OCI-LY1 (cell line): ENCODE measurements at regions not wholly inside any gene's neighbourhood (a gene's known extent, or its start where the extent isn't known, plus 50 kb on each side); places are given as distances from the start of the nearest gene placed in this dataset.

ENCODE experiments used
- H2AFZ ChIP-seq: fragments of 200-600 bp; sonication (generic), shearing (Covaris generic); 2 replicates; pipeline ENCODE4 v1.6.0; 2014; ENCODE audit warnings: antibody characterized with exemption, mild to moderate bottlenecking, low read length
- H3F3A ChIP-seq: fragments of 200-600 bp; sonication (generic), shearing (Covaris generic); 2 replicates; pipeline ENCODE4 v1.6.0; 2014; ENCODE audit warnings: mild to moderate bottlenecking, antibody characterized with exemption, low read length, moderate library complexity; ENCODE audit not compliant: insufficient read depth
- H3K27ac ChIP-seq: fragments of 200-600 bp; sonication (generic); 2 replicates; pipeline ENCODE4 v1.5.1; 2014; ENCODE audit warnings: low read length, mixed run types, mild to moderate bottlenecking, low read depth; ENCODE audit not compliant: poor library complexity, severe bottlenecking
- H3K27me3 ChIP-seq: fragments of 200-600 bp; sonication (generic); 2 replicates; pipeline ENCODE4 v1.6.0; 2014; ENCODE audit warnings: antibody characterized with exemption, mild to moderate bottlenecking, low read length, moderate library complexity; ENCODE audit not compliant: insufficient read depth
- H3K36me3 ChIP-seq: fragments of 200-600 bp; sonication (generic); 2 replicates; pipeline ENCODE4 v1.6.1; 2014; ENCODE audit warnings: mild to moderate bottlenecking, antibody characterized with exemption, low read length, moderate library complexity, mixed read lengths; ENCODE audit not compliant: insufficient read depth
- H3K4me1 ChIP-seq: fragments of 200-600 bp; sonication (generic); 2 replicates; pipeline ENCODE4 v1.5.1; 2014; ENCODE audit warnings: mild to moderate bottlenecking, low read length, moderate library complexity; ENCODE audit not compliant: insufficient read depth, severe bottlenecking
- H3K4me2 ChIP-seq: fragments of 200-600 bp; sonication (generic), shearing (Covaris generic); 2 replicates; pipeline ENCODE4 v1.6.1; 2014; ENCODE audit warnings: low read length
- H3K4me3 ChIP-seq: fragments of 200-600 bp; sonication (generic); 2 replicates; pipeline ENCODE4 v1.5.1; 2014; ENCODE audit warnings: low read length, low read depth, mild to moderate bottlenecking, mixed read lengths; ENCODE audit not compliant: poor library complexity, severe bottlenecking
- H3K79me2 ChIP-seq: fragments of 200-600 bp; shearing (Covaris generic); 2 replicates; pipeline ENCODE4 v1.6.1; 2016; ENCODE audit warnings: mixed run types, low read length, mixed read lengths; ENCODE audit not compliant: insufficient read depth
- H3K9ac ChIP-seq: fragments of 200-600 bp; sonication (generic), shearing (Covaris generic); 2 replicates; pipeline ENCODE4 v1.6.1; 2014; ENCODE audit warnings: mild to moderate bottlenecking, low read length, mixed read lengths
- H3K9me2 ChIP-seq: fragments of 200-600 bp; sonication (generic), shearing (Covaris generic); 2 replicates; pipeline ENCODE4 v1.6.1; 2014; ENCODE audit warnings: low read depth, mild to moderate bottlenecking, low read length, mixed read lengths
- H3K9me3 ChIP-seq: fragments of 200-600 bp; shearing (Covaris generic); 2 replicates; pipeline ENCODE4 v1.6.1; 2014; ENCODE audit warnings: low read length, mixed read lengths
- H4K20me1 ChIP-seq: fragments of 200-600 bp; sonication (generic), shearing (Covaris generic); 2 replicates; pipeline ENCODE4 v1.6.0; 2016; ENCODE audit warnings: mild to moderate bottlenecking, low read length; ENCODE audit not compliant: insufficient read depth
- EZH2 ChIP-seq: fragments of 200-600 bp; sonication (generic), shearing (Covaris generic); IDR thresholded peaks from 2 replicates; pipeline ENCODE4 v1.8.0; 2017; ENCODE audit warnings: borderline replicate concordance, mixed run types, mild to moderate bottlenecking, antibody characterized with exemption, low read length, moderate library complexity, mixed read lengths
- TF ChIP-seq, protein P1 (sequence below): fragments of 200-600 bp; sonication (generic), shearing (Covaris generic); IDR thresholded peaks from 2 replicates; pipeline ENCODE4 v1.5.1; 2017; ENCODE audit warnings: mild to moderate bottlenecking, antibody characterized with exemption, low read length, moderate library complexity, mixed read lengths

DNA sequence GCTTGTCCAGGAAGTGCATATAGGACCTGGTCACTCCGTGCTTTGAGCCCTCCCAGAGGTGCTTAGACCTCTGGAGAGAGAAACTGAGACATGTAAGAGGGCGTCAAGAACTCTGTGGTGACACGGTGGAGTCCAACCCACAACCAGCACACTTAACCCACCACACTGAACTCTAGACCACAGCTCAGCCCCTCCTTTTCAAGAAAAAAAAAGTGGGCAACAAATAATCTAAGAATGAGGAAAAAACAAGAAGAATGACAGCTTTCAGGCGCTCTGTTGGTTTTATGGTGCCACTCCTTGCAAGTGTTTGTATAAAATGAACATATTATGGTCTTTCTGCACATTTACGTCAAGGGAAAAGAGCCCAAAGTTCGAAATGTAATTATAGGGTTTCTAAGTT lies 50.2 kb upstream of the SNAPC3 start:
- Histone ChIP-seq H3K9me2 (no peaks in the 10 kb centered on the region), H3K79me2 (no peaks in the 10 kb centered on the region), H3K27me3 (no peaks in the 10 kb centered on the region), H3K9me3 (no peaks in the 10 kb centered on the region), H4K20me1 (no peaks in the 10 kb centered on the region), H3K4me1 (no peaks in the 10 kb centered on the region), H2AFZ (no peak overlapping the region), H3K36me3 (no peaks in the 10 kb centered on the region), H3K27ac (no peak overlapping the region), H3K4me2 (no peak overlapping the region), H3F3A (no peaks in the 10 kb centered on the region), H3K4me3 (no peak overlapping the region), H3K9ac (no peak overlapping the region)
- TF ChIP-seq, protein P1, sequence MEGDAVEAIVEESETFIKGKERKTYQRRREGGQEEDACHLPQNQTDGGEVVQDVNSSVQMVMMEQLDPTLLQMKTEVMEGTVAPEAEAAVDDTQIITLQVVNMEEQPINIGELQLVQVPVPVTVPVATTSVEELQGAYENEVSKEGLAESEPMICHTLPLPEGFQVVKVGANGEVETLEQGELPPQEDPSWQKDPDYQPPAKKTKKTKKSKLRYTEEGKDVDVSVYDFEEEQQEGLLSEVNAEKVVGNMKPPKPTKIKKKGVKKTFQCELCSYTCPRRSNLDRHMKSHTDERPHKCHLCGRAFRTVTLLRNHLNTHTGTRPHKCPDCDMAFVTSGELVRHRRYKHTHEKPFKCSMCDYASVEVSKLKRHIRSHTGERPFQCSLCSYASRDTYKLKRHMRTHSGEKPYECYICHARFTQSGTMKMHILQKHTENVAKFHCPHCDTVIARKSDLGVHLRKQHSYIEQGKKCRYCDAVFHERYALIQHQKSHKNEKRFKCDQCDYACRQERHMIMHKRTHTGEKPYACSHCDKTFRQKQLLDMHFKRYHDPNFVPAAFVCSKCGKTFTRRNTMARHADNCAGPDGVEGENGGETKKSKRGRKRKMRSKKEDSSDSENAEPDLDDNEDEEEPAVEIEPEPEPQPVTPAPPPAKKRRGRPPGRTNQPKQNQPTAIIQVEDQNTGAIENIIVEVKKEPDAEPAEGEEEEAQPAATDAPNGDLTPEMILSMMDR: no peak
- no peak for TF ChIP-seq EZH2

DNA sequence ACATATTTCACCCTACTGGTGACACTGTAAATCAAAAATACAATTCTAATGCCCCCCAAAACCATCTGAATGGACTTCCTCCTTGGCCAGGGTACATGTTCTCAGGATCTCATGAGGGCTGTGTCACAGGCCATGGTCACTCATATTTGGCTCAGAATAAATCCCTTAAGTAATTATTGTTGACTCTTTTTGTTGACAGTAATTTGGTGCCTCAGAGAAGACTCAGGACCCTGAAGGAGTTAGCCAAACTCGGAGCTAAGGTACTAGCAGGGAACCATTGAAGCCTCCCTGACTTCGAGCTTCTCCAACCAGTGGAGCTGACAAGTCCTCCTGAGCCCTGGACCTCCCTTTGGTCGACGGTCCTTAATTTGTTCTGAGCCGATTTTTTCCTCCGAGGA lies 51.2 kb upstream of the SNAPC3 start:
- H3K9ac ChIP-seq: no peak overlapping the region
- no peaks in the 10 kb centered on the region for H3F3A ChIP-seq
- no peaks in the 10 kb centered on the region for H4K20me1 ChIP-seq
- TF ChIP-seq, protein P1: no peak
- TF ChIP-seq EZH2: no peak
- no peak overlapping the region for H3K4me3 ChIP-seq
- H3K9me3 ChIP-seq: no peaks in the 10 kb centered on the region
- no peak overlapping the region for H3K27ac ChIP-seq
- no peaks in the 10 kb centered on the region for H3K36me3 ChIP-seq
- H3K27me3 ChIP-seq: no peaks in the 10 kb centered on the region
- no peak overlapping the region for H2AFZ ChIP-seq
- H3K79me2 ChIP-seq: no peaks in the 10 kb centered on the region
- no peak overlapping the region for H3K4me2 ChIP-seq
- no peaks in the 10 kb centered on the region for H3K4me1 ChIP-seq
- no peaks in the 10 kb centered on the region for H3K9me2 ChIP-seq

DNA sequence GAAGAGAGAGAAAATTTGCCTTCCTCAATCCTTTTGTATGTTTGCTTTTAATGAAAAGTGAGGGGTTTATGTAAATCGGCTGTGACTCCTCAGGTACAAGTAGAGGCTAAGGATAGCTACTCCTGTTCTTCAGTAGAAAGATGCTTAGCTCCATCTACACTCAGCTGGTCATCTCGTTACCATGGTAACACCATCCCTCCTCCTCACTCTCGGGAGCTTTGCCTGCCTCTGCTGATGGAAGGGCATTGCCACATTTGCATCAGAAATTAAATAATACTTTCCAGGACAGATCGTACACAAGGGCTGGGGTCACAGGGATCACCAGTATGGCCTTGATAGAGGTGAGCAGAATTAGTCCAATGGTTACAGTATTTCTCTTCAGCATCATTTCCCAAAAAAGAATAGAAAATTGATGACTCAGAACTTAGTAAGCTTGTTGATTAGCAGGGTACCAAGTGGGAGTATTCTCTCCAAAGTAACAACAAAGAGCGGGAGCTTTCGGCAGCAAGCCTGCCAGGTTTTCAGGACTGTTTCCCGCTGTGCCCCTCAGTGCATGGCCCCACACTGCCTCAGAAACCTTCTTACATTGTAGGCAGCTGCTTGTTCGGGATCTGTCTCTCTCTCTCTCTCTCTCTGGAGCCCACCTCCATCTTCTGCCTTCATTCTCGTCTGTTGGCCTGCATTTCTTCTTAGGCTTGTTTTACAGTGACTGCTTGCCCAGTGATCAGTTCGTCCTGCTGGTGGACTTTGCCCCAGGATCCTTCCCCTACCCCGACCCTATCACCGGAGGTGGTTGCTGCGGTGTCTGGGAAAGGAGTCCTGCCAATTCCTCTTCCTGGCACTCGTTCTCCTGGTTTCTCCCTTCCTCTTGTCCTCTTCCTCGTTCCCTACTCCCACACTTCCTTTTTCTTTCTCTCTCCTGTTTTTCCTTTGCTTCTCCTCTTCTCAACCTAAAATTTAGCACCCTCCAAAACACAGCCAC lies 51.9 kb upstream of the SNAPC3 start:
- no peaks in the 10 kb centered on the region for H3K79me2 ChIP-seq
- no peaks in the 10 kb centered on the region for H3K36me3 ChIP-seq
- H3K9me3 ChIP-seq: no peaks in the 10 kb centered on the region
- H3K27me3 ChIP-seq: no peaks in the 10 kb centered on the region
- no peaks in the 10 kb centered on the region for H3K4me1 ChIP-seq
- H3K4me3 ChIP-seq: no peak overlapping the region
- no peaks in the 10 kb centered on the region for H3K9me2 ChIP-seq
- H3K9ac ChIP-seq: no peak overlapping the region
- H2AFZ ChIP-seq: no peak overlapping the region
- no peak overlapping the region for H3K4me2 ChIP-seq
- H3K27ac ChIP-seq: no peak overlapping the region
- no peaks in the 10 kb centered on the region for H3F3A ChIP-seq
- H4K20me1 ChIP-seq: no peaks in the 10 kb centered on the region
- TF ChIP-seq, protein P1: no peak
- TF ChIP-seq EZH2: no peak
